ENCODE measurements at regions not wholly inside any gene's neighbourhood (a gene's known extent, or its start where the extent isn't known, plus 50 kb on each side); places are given as distances from the start of the nearest gene placed in this dataset.
"Not testable (repeated sequence)": the region's sequence is repeated elsewhere in the genome, so short reads cannot be mapped to it uniquely, and the experiment has no call there.

DNA sequence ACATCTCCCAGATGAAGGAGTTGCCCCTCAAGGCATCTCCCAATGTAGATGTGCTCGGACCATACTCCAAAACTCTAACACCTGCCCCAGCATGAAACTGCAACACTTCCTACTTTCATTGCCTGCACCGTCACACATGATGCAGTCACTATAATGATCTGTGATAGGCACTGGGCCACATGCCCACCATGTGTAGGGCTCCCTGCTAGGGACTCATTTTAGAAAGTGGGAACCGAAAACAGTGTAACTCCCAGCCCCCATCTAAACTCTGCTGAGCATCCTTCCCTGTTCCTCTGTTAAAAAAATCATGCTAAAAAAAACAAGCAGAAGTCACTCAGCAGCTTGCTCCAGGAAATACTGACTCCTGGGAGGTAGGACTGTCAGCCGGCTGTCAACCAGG lies 496.1 kb upstream of the RAB6C start:
- WGBS, 2 experiments (ENCODE audit: insufficient coverage in 2 of 2), result 90 to 93% methylated on average over 4 of the region's 4 CpGs
- Histone ChIP-seq H3K36me3 (ENCODE audit: control insufficient read depth, insufficient read depth, low read length) (no peaks in the 10 kb centered on the region), H3K4me1 (ENCODE audit: control insufficient read depth, insufficient read depth, low read length, poor library complexity, severe bottlenecking) (peaks cover 4% of the 10 kb centered on the region), H3K4me3 (ENCODE audit: extremely low read depth, insufficient read depth, low read length, poor library complexity, severe bottlenecking) (no peak overlapping the region), H3K27ac (ENCODE audit: low read depth, low read length, severe bottlenecking) (no peak overlapping the region), H3K9me3 (ENCODE audit: control insufficient read depth, low read length) (no peaks in the 10 kb centered on the region)

DNA sequence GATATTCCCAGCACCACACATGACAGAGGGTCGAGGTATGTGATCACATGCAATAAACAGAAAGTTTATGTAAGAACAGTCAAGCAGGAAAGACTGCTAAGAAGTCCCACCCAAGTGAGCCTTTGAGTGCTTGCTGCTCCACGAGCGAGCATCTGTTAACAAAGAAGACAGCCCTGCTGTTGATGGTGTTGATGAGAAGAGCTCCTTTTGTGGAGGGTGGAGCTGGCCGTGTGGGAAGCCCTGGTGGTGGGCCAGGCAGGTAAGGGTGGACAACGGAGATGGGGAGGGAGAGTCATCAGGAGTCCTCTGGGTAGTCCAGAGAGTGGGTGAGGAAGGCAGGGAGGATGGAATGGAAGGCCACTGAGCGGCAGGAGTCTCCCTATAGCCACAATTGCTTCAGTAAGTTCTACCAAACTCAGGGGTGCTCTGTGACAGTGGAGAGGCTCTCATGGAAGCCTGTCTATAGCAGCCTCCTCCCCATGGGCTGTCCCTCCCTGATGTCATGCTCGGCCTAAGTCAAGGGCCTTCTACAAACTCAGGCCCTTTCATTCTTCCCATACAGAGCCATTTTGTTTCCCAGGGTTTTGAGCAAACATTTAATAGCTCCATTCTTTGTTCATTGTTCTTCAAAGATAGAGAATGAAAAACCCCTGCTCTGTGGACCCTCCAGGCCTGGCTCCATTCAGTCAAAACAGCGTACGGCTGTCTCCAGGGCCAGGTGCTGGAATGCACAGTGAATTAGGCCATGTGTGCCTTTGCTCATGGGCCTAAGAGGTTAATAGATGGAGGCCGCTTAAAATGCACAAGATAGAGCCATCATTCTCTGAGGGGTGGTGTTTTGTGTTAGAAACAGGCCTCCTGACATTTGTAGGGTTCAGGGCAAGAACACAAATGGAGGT lies 494.2 kb upstream of the RAB6C start:
- WGBS, 2 experiments (ENCODE audit: insufficient coverage in 2 of 2), result 88 to 90% methylated on average over 6 to 9 of the region's 10 CpGs

DNA sequence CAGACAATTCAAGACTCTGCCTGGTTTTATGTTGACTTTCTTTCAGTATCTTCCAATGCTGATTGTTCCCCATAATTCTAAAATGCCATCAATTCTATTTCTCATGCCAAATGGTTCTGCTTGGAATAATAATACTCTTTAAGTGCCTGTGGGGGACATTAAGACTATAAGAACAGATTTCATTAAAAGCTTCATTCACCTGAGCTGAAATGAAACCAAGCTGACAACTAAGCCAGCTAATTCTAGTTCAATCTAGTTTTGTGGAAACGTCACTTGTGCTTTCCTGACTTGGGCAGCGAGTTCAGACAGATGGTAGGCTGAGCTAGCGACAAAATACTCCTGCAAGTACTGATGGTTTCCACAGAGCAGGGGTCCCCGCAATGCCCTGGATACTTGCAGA lies 491.1 kb upstream of the RAB6C start:
- Histone ChIP-seq H3K4me3 (ENCODE audit: extremely low read depth, insufficient read depth, low read length, poor library complexity, severe bottlenecking) (no peak overlapping the region), H3K36me3 (ENCODE audit: control insufficient read depth, insufficient read depth, low read length) (no peaks in the 10 kb centered on the region), H3K9me3 (ENCODE audit: control insufficient read depth, low read length) (no peaks in the 10 kb centered on the region), H3K27ac (ENCODE audit: low read depth, low read length, severe bottlenecking) (no peak overlapping the region), H3K4me1 (ENCODE audit: control insufficient read depth, insufficient read depth, low read length, poor library complexity, severe bottlenecking) (no peaks in the 10 kb centered on the region)
- WGBS, 2 experiments (ENCODE audit: insufficient coverage in 2 of 2), result 94 to 100% methylated on average over 4 of the region's 4 CpGs

More for the DNA sequence above, 494.2 kb upstream of the RAB6C start:
- Histone ChIP-seq H3K36me3 (ENCODE audit: control insufficient read depth, insufficient read depth, low read length) (no peaks in the 10 kb centered on the region), H3K9me3 (ENCODE audit: control insufficient read depth, low read length) (no peaks in the 10 kb centered on the region), H3K4me3 (ENCODE audit: extremely low read depth, insufficient read depth, low read length, poor library complexity, severe bottlenecking) (no peak overlapping the region), H3K27ac (ENCODE audit: low read depth, low read length, severe bottlenecking) (no peak overlapping the region), H3K4me1 (ENCODE audit: control insufficient read depth, insufficient read depth, low read length, poor library complexity, severe bottlenecking) (peaks cover 3% of the 10 kb centered on the region)

DNA sequence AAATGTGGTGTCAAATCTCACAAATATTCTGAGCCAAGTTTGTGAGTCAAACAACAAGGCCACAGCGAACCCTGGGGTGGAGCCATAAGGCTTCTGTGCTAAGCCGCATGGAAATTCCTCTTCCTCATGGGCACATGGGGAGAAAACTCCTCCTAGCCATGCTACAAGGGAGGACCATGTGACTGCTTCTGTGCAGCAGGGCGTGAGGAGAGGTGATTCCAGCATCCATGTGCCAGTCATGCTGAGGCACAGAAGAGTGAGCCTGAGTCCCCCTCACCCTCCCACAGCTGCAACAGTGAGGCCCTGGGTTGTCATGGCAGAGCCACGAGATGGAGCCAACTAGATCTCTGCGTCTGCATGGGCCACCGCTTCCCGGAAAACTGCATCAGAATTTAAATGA lies 488.8 kb upstream of the RAB6C start:
- Histone ChIP-seq H3K27ac (ENCODE audit: low read depth, low read length, severe bottlenecking) (no peak overlapping the region), H3K4me3 (ENCODE audit: extremely low read depth, insufficient read depth, low read length, poor library complexity, severe bottlenecking) (no peak overlapping the region), H3K4me1 (ENCODE audit: control insufficient read depth, insufficient read depth, low read length, poor library complexity, severe bottlenecking) (no peaks in the 10 kb centered on the region), H3K36me3 (ENCODE audit: control insufficient read depth, insufficient read depth, low read length) (no peaks in the 10 kb centered on the region), H3K9me3 (ENCODE audit: control insufficient read depth, low read length) (no peaks in the 10 kb centered on the region)
- 80 to 90% methylated on average over 5 to 6 of the region's 7 CpGs for WGBS, 2 experiments (ENCODE audit: insufficient coverage in 2 of 2)

DNA sequence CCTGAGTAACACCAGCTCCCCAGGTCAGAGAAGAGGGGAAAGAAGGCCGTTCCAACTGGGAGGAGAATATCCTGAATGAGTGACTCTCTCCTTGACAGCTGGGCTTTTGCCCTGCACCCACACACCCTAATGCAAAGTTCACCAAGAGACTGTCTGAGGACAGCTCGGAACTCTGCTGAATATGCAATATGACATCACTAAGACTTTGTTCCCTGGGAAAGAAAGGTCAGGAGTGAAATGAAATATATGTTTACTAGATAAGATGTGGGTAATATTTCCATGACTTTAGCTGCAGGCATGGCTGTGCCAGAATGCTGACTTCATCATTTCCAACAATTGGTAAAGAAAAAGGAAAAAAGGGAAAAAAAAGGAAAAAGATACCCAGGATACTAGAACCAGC lies 488.2 kb upstream of the RAB6C start:
- Histone ChIP-seq H3K9me3 (ENCODE audit: control insufficient read depth, low read length) (no peaks in the 10 kb centered on the region), H3K36me3 (ENCODE audit: control insufficient read depth, insufficient read depth, low read length) (no peaks in the 10 kb centered on the region), H3K4me3 (ENCODE audit: extremely low read depth, insufficient read depth, low read length, poor library complexity, severe bottlenecking) (no peak overlapping the region), H3K4me1 (ENCODE audit: control insufficient read depth, insufficient read depth, low read length, poor library complexity, severe bottlenecking) (no peaks in the 10 kb centered on the region), H3K27ac (ENCODE audit: low read depth, low read length, severe bottlenecking) (no peak overlapping the region)
- no CpG with 5 or more reads among the region's 2 CpGs for WGBS, 2 experiments (ENCODE audit: insufficient coverage in 2 of 2)

- H3K4me1 ChIP-seq (ENCODE audit: control insufficient read depth, insufficient read depth, low read length, poor library complexity, severe bottlenecking), result no peaks in the 10 kb centered on the region
- H3K36me3 ChIP-seq (ENCODE audit: control insufficient read depth, insufficient read depth, low read length), result no peaks in the 10 kb centered on the region
- no peak overlapping the region for H3K27ac ChIP-seq (ENCODE audit: low read depth, low read length, severe bottlenecking)
- no peak overlapping the region for H3K4me3 ChIP-seq (ENCODE audit: extremely low read depth, insufficient read depth, low read length, poor library complexity, severe bottlenecking)
- WGBS, 2 experiments (ENCODE audit: insufficient coverage in 2 of 2), result 88 to 93% methylated on average over 3 of the region's 4 CpGs
- no peaks in the 10 kb centered on the region for H3K9me3 ChIP-seq (ENCODE audit: control insufficient read depth, low read length)
These were observed 486.9 kb upstream of the RAB6C start for GRCh38 chr2:129492548-129492947.

GRCh38 chr2:129499747-129500146 lies 479.7 kb upstream of the RAB6C start:
- Histone ChIP-seq H3K4me3 (ENCODE audit: extremely low read depth, insufficient read depth, low read length, poor library complexity, severe bottlenecking) (no peak overlapping the region), H3K27ac (ENCODE audit: low read depth, low read length, severe bottlenecking) (no peak overlapping the region), H3K9me3 (ENCODE audit: control insufficient read depth, low read length) (no peaks in the 10 kb centered on the region), H3K4me1 (ENCODE audit: control insufficient read depth, insufficient read depth, low read length, poor library complexity, severe bottlenecking) (no peaks in the 10 kb centered on the region), H3K36me3 (ENCODE audit: control insufficient read depth, insufficient read depth, low read length) (no peaks in the 10 kb centered on the region)
- 77 to 100% methylated on average over 1 of the region's 2 CpGs for WGBS, 2 experiments (ENCODE audit: insufficient coverage in 2 of 2)

GRCh38 chr2:129502781-129503180 lies 476.7 kb upstream of the RAB6C start:
- no peaks in the 10 kb centered on the region for H3K9me3 ChIP-seq (ENCODE audit: control insufficient read depth, low read length)
- H3K36me3 ChIP-seq (ENCODE audit: control insufficient read depth, insufficient read depth, low read length), result no peaks in the 10 kb centered on the region
- H3K27ac ChIP-seq (ENCODE audit: low read depth, low read length, severe bottlenecking), result no peak overlapping the region
- 38 to 77% methylated on average over 3 of the region's 4 CpGs for WGBS, 2 experiments (ENCODE audit: insufficient coverage in 2 of 2)
- no peaks in the 10 kb centered on the region for H3K4me1 ChIP-seq (ENCODE audit: control insufficient read depth, insufficient read depth, low read length, poor library complexity, severe bottlenecking)
- H3K4me3 ChIP-seq (ENCODE audit: extremely low read depth, insufficient read depth, low read length, poor library complexity, severe bottlenecking), result no peak overlapping the region

DNA sequence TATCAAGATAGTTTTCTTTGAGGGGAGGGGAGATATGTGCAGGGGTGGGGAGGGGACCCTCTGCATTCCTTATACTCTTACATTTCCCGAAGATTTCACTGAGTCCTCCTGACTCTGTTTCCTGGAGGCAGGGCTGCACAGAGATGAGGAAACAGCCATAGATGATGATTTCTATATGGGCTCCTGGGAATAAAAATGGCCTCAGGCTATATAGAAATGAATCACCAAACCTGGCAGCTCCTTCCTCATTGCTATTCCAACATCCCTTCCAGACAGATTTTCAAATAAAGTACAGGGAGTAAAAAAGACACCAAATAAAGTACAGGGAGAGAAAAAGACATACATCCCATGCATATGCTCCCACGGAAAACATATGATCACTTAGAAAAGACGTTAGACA lies 474.8 kb upstream of the RAB6C start:
- no peaks in the 10 kb centered on the region for H3K4me1 ChIP-seq (ENCODE audit: control insufficient read depth, insufficient read depth, low read length, poor library complexity, severe bottlenecking)
- H3K9me3 ChIP-seq (ENCODE audit: control insufficient read depth, low read length), result no peaks in the 10 kb centered on the region
- no CpG with 5 or more reads among the region's 3 CpGs for WGBS, 2 experiments (ENCODE audit: insufficient coverage in 2 of 2)
- no peak overlapping the region for H3K27ac ChIP-seq (ENCODE audit: low read depth, low read length, severe bottlenecking)
- H3K36me3 ChIP-seq (ENCODE audit: control insufficient read depth, insufficient read depth, low read length), result no peaks in the 10 kb centered on the region
- no peak overlapping the region for H3K4me3 ChIP-seq (ENCODE audit: extremely low read depth, insufficient read depth, low read length, poor library complexity, severe bottlenecking)

GRCh38 chr2:129518937-129519336 lies 460.5 kb upstream of the RAB6C start:
- no peak overlapping the region for H3K27ac ChIP-seq (ENCODE audit: low read depth, low read length, severe bottlenecking)
- no peaks in the 10 kb centered on the region for H3K9me3 ChIP-seq (ENCODE audit: control insufficient read depth, low read length)
- no peak overlapping the region for H3K4me3 ChIP-seq (ENCODE audit: extremely low read depth, insufficient read depth, low read length, poor library complexity, severe bottlenecking)
- no peaks in the 10 kb centered on the region for H3K4me1 ChIP-seq (ENCODE audit: control insufficient read depth, insufficient read depth, low read length, poor library complexity, severe bottlenecking)
- no peaks in the 10 kb centered on the region for H3K36me3 ChIP-seq (ENCODE audit: control insufficient read depth, insufficient read depth, low read length)
- 80 to 100% methylated on average over 2 of the region's 4 CpGs for whole genome bisulfite sequencing, 2 experiments (ENCODE audit: insufficient coverage in 2 of 2)

DNA sequence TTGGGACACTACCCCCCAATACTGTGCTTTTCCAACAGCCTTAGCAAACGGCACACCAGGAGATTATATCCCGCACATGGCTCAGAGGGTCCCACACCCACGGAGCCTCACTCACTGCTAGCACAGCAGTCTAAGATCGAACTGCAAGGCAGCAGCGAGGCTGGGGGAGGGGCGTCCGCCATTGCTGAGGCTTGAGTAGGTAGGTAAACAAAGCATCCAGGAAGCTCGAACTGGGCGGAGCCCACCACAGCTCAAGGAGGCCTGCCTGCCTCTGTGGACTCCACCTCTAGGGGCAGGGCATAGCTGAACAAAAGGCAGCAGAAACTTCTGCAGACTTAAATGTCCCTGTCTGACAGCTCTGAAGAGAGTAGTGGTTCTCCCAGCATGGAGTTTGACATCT lies 447.3 kb upstream of the RAB6C start:
- H3K4me3 ChIP-seq (ENCODE audit: extremely low read depth, insufficient read depth, low read length, poor library complexity, severe bottlenecking); H3K4me1 ChIP-seq (ENCODE audit: control insufficient read depth, insufficient read depth, low read length, poor library complexity, severe bottlenecking); H3K27ac ChIP-seq (ENCODE audit: low read depth, low read length, severe bottlenecking); H3K9me3 ChIP-seq (ENCODE audit: control insufficient read depth, low read length); H3K36me3 ChIP-seq (ENCODE audit: control insufficient read depth, insufficient read depth, low read length): not testable (repeated sequence)
- 86 to 95% methylated on average over 7 to 9 of the region's 9 CpGs for WGBS, 2 experiments (ENCODE audit: insufficient coverage in 2 of 2)
